ENCODE measurements at regions not wholly inside any gene's neighbourhood (a gene's known extent, or its start where the extent isn't known, plus 50 kb on each side); places are given as distances from the start of the nearest gene placed in this dataset.

- no peak for TF ChIP-seq CTCF (IDR thresholded peaks at IDR 0.05)
- TF ChIP-seq POLR2A (IDR thresholded peaks at IDR 0.05) = no peak
- Histone ChIP-seq H3K4me3 (no peak overlapping the region), H3K9me3 (no peaks in the 10 kb centered on the region), H3K27me3 (no peaks in the 10 kb centered on the region), H3K4me1 (no peaks in the 10 kb centered on the region), H3K36me3 (replicated peaks in 1 of 2; ENCODE audit: insufficient read depth in 1 of 2, low read depth in 2 of 2) (no peaks in the 10 kb centered on the region), H3K27ac (no peak overlapping the region)
- ATAC-seq (no peak), DNase-seq (no peak)
- intact Hi-C loops (cut with DNase I) = no loop called here
Observed at GRCh38 chr2:220628252-220628651, 943.9 kb downstream of the EPHA4 start.

- no peak overlapping the region for H3K4me3 ChIP-seq
- H3K9me3 ChIP-seq = no peaks in the 10 kb centered on the region
- H3K4me1 ChIP-seq = no peaks in the 10 kb centered on the region
- TF ChIP-seq CTCF (IDR thresholded peaks at IDR 0.05) (no peak), POLR2A (IDR thresholded peaks at IDR 0.05) (no peak)
- H3K36me3 ChIP-seq (replicated peaks in 1 of 2; ENCODE audit: insufficient read depth in 1 of 2, low read depth in 2 of 2) = no peaks in the 10 kb centered on the region
- WGBS, 2 donors = 55 to 56% methylated on average over 2 of the region's 2 CpGs
- ATAC-seq = no peak
- intact Hi-C loops (cut with DNase I) = no loop called here
- no peak overlapping the region for H3K27ac ChIP-seq
- no peaks in the 10 kb centered on the region for H3K27me3 ChIP-seq
- DNase-seq = no peak
Observed at GRCh38 chr2:220641137-220641536, 931.0 kb downstream of the EPHA4 start.

GRCh38 chr2:220646424-220646823 is 925.7 kb downstream of the EPHA4 start:
- Histone ChIP-seq H3K9me3 (no peaks in the 10 kb centered on the region), H3K27ac (no peak overlapping the region), H3K4me3 (no peak overlapping the region), H3K4me1 (no peaks in the 10 kb centered on the region), H3K27me3 (no peaks in the 10 kb centered on the region), H3K36me3 (replicated peaks in 1 of 2; ENCODE audit: insufficient read depth in 1 of 2, low read depth in 2 of 2) (no peaks in the 10 kb centered on the region)
- no peak for DNase-seq
- no peak for ATAC-seq
- TF ChIP-seq POLR2A (IDR thresholded peaks at IDR 0.05) (no peak), CTCF (IDR thresholded peaks at IDR 0.05) (no peak)
- 62 to 68% methylated on average over 3 of the region's 3 CpGs for WGBS, 2 donors
- intact Hi-C loops (cut with DNase I) = no loop called here

GRCh38 chr2:220648628-220649027 is 923.5 kb downstream of the EPHA4 start:
- no peak for ATAC-seq
- intact Hi-C loops (cut with DNase I) = no loop called here
- Histone ChIP-seq H3K4me1 (no peaks in the 10 kb centered on the region), H3K36me3 (replicated peaks in 1 of 2; ENCODE audit: insufficient read depth in 1 of 2, low read depth in 2 of 2) (no peaks in the 10 kb centered on the region), H3K27me3 (no peaks in the 10 kb centered on the region), H3K4me3 (no peak overlapping the region), H3K9me3 (no peaks in the 10 kb centered on the region), H3K27ac (no peak overlapping the region)
- DNase-seq = no peak
- 87 to 89% methylated on average over 2 of the region's 2 CpGs for WGBS, 2 donors
- TF ChIP-seq CTCF (IDR thresholded peaks at IDR 0.05) (no peak), POLR2A (IDR thresholded peaks at IDR 0.05) (no peak)

GRCh38 chr2:220653776-220654175 is 918.3 kb downstream of the EPHA4 start:
- ATAC-seq (no peak), DNase-seq (no peak)
- intact Hi-C loops (cut with DNase I) = no loop called here
- Histone ChIP-seq H3K4me3 (no peak overlapping the region), H3K27me3 (no peaks in the 10 kb centered on the region), H3K4me1 (no peaks in the 10 kb centered on the region), H3K36me3 (replicated peaks in 1 of 2; ENCODE audit: insufficient read depth in 1 of 2, low read depth in 2 of 2) (no peaks in the 10 kb centered on the region), H3K9me3 (no peaks in the 10 kb centered on the region), H3K27ac (no peak overlapping the region)
- WGBS, 2 donors = 82 to 83% methylated on average over 2 of the region's 2 CpGs
- no peak for TF ChIP-seq POLR2A (IDR thresholded peaks at IDR 0.05)
- TF ChIP-seq CTCF (IDR thresholded peaks at IDR 0.05) = no peak

All from body of pancreas (tissue), 4 donors.